ENCODE measurements at regions not wholly inside any gene's neighbourhood (a gene's known extent, or its start where the extent isn't known, plus 50 kb on each side); places are given as distances from the start of the nearest gene placed in this dataset.

GRCh38 chr2:18156421-18156820, 278.0 kb downstream of the KCNS3 start:
- H3K36me3 ChIP-seq (ENCODE audit: control insufficient read depth in 2 of 2, extremely low read depth in 1 of 2, insufficient read depth in 2 of 2, low read length in 2 of 2) = no peaks in the 10 kb centered on the region
- no peak overlapping the region for H3K9ac ChIP-seq (ENCODE audit: control insufficient read depth, extremely low read depth, insufficient read depth, low read length)
- no peaks in the 10 kb centered on the region for H3K9me1 ChIP-seq (ENCODE audit: control insufficient read depth, extremely low read depth, insufficient read depth, low read length)
- dilution Hi-C loops (cut with MboI; ENCODE audit: extremely low pct_ligation_motif_present, low sequenced_read_pairs) = no loop called here
- H2AFZ ChIP-seq (ENCODE audit: control insufficient read depth, low read length) = no peak overlapping the region
- H3K27me3 ChIP-seq (ENCODE audit: control insufficient read depth, extremely low read depth, insufficient read depth, low read length) = no peaks in the 10 kb centered on the region
- no peak overlapping the region for H3K4me2 ChIP-seq (ENCODE audit: control insufficient read depth, extremely low read depth, insufficient read depth, low read depth, low read length)
- FAIRE-seq = no peak
- DNase-seq (ENCODE audit: low read depth, low spot score) = no peak
- H3K27ac ChIP-seq (ENCODE audit: control insufficient read depth, insufficient read depth, low read length) = no peak overlapping the region
- TF ChIP-seq CTCF (optimal IDR thresholded peaks at IDR 0.05 in 1 of 3, IDR thresholded peaks at IDR 0.05 in 1 of 3, conservative IDR thresholded peaks at IDR 0.05 in 1 of 3; ENCODE audit: extremely low read depth in 1 of 3, insufficient read depth in 2 of 3, low read length in 3 of 3) (no peak), EZH2 (IDR thresholded peaks at IDR 0.05; ENCODE audit: low read length) (no peak)
- H4K20me1 ChIP-seq (ENCODE audit: control insufficient read depth, extremely low read depth, insufficient read depth, low read length) = no peaks in the 10 kb centered on the region
- H3K4me1 ChIP-seq (ENCODE audit: control insufficient read depth, extremely low read depth, insufficient read depth, low read length) = peaks cover 14% of the 10 kb centered on the region
- H3K9me3 ChIP-seq (ENCODE audit: control insufficient read depth, low read depth, low read length) = no peaks in the 10 kb centered on the region
- no peaks in the 10 kb centered on the region for H3K79me2 ChIP-seq (ENCODE audit: control insufficient read depth, insufficient read depth, low read length)
- no peak overlapping the region for H3K4me3 ChIP-seq (ENCODE audit: control insufficient read depth in 2 of 3, extremely low read depth in 1 of 3, insufficient read depth in 2 of 3, low read depth in 1 of 3, low read length in 3 of 3)

- Histone ChIP-seq H3K79me2 (ENCODE audit: control insufficient read depth, insufficient read depth, low read length) (no peaks in the 10 kb centered on the region), H3K27ac (ENCODE audit: control insufficient read depth, insufficient read depth, low read length) (no peak overlapping the region), H2AFZ (ENCODE audit: control insufficient read depth, low read length) (no peak overlapping the region), H4K20me1 (ENCODE audit: control insufficient read depth, extremely low read depth, insufficient read depth, low read length) (no peaks in the 10 kb centered on the region), H3K27me3 (ENCODE audit: control insufficient read depth, extremely low read depth, insufficient read depth, low read length) (no peaks in the 10 kb centered on the region), H3K9me1 (ENCODE audit: control insufficient read depth, extremely low read depth, insufficient read depth, low read length) (no peaks in the 10 kb centered on the region), H3K36me3 (ENCODE audit: control insufficient read depth in 2 of 2, extremely low read depth in 1 of 2, insufficient read depth in 2 of 2, low read length in 2 of 2) (no peaks in the 10 kb centered on the region), H3K9ac (ENCODE audit: control insufficient read depth, extremely low read depth, insufficient read depth, low read length) (no peak overlapping the region), H3K4me1 (ENCODE audit: control insufficient read depth, extremely low read depth, insufficient read depth, low read length) (peaks cover 14% of the 10 kb centered on the region), H3K9me3 (ENCODE audit: control insufficient read depth, low read depth, low read length) (no peaks in the 10 kb centered on the region), H3K4me3 (ENCODE audit: control insufficient read depth in 2 of 3, extremely low read depth in 1 of 3, insufficient read depth in 2 of 3, low read depth in 1 of 3, low read length in 3 of 3) (no peak overlapping the region), H3K4me2 (ENCODE audit: control insufficient read depth, extremely low read depth, insufficient read depth, low read depth, low read length) (no peak overlapping the region)
- DNase-seq (ENCODE audit: low read depth, low spot score) (no peak), FAIRE-seq (no peak)
- no peak for TF ChIP-seq EZH2 (IDR thresholded peaks at IDR 0.05; ENCODE audit: low read length)
- no peak for TF ChIP-seq CTCF (optimal IDR thresholded peaks at IDR 0.05 in 1 of 3, IDR thresholded peaks at IDR 0.05 in 1 of 3, conservative IDR thresholded peaks at IDR 0.05 in 1 of 3; ENCODE audit: extremely low read depth in 1 of 3, insufficient read depth in 2 of 3, low read length in 3 of 3)
- dilution Hi-C loops (cut with MboI; ENCODE audit: extremely low pct_ligation_motif_present, low sequenced_read_pairs) = no loop called here
Observed at GRCh38 chr2:18156002-18156401, 277.5 kb downstream of the KCNS3 start.

All from keratinocyte (primary cell).